CD4-positive, CD25-positive, alpha-beta regulatory T cell (primary cell): ENCODE measurements at regions not wholly inside any gene's neighbourhood (a gene's known extent, or its start where the extent isn't known, plus 50 kb on each side); places are given as distances from the start of the nearest gene placed in this dataset.

ENCODE experiments used
- ATAC-seq, 2 donors: fragments of 150-1000 bp; cut with Tn5 transposase; one replicate each; pipeline ENCODE4 v1.10.0; 2021; ENCODE audit warnings: low read depth in 2 of 2, moderate number of reproducible peaks in 2 of 2, moderate library complexity in 1 of 2
- DNase-seq, 3 donors: peaks; one replicate each; pipeline versions ENCODE4 v3.0.0 to v3.0.0-alpha.2; 2012 to 2022; ENCODE audit warnings: mixed read lengths in 1 of 3
- H3K27ac ChIP-seq: one replicate; pipeline ENCODE4 v1.7.0; 2013; ENCODE audit warnings: mild to moderate bottlenecking, low read length; ENCODE audit not compliant: insufficient read depth, poor library complexity, severe bottlenecking
- H3K27me3 ChIP-seq: one replicate; pipeline ENCODE4 v1.7.0; 2013; ENCODE audit warnings: low read length; ENCODE audit not compliant: control insufficient read depth, insufficient read depth
- H3K36me3 ChIP-seq: one replicate; pipeline ENCODE4 v1.7.0; 2013; ENCODE audit warnings: mild to moderate bottlenecking, low read length, moderate library complexity; ENCODE audit not compliant: control insufficient read depth, insufficient read depth
- H3K4me1 ChIP-seq: 2 replicates; pipeline ENCODE4 v1.7.0; 2013; ENCODE audit warnings: mild to moderate bottlenecking, low read length; ENCODE audit not compliant: insufficient read depth, control insufficient read depth, poor library complexity, severe bottlenecking
- H3K4me3 ChIP-seq: one replicate; pipeline ENCODE4 v1.7.0; 2013; ENCODE audit warnings: low read depth, mild to moderate bottlenecking, low read length, moderate library complexity
- H3K9me3 ChIP-seq, 2 experiments: 1 replicate in 1 of 2; 2 replicates in 1 of 2; pipeline ENCODE4 v1.7.0; 2013; ENCODE audit warnings: low read length in 2 of 2, mild to moderate bottlenecking in 1 of 2, moderate library complexity in 1 of 2; ENCODE audit not compliant: control insufficient read depth in 2 of 2
- H3K27ac Mint-ChIP-seq, 3 donors: one replicate each; pipeline ENCODE4 v1.8.0; 2020 to 2022; ENCODE audit warnings: mild to moderate bottlenecking in 3 of 3, mixed read lengths in 3 of 3, moderate library complexity in 2 of 3
- H3K27me3 Mint-ChIP-seq: one replicate; pipeline ENCODE4 v1.8.0; 2022; ENCODE audit warnings: mild to moderate bottlenecking, mixed read lengths
- H3K36me3 Mint-ChIP-seq: one replicate; pipeline ENCODE4 v1.8.0; 2020; ENCODE audit warnings: mixed read lengths
- H3K4me1 Mint-ChIP-seq, 4 donors: one replicate each; pipeline ENCODE4 v1.8.0; 2020 to 2022; ENCODE audit warnings: mixed read lengths in 4 of 4, mild to moderate bottlenecking in 1 of 4
- H3K4me3 Mint-ChIP-seq, 4 donors: one replicate each; pipeline ENCODE4 v1.8.0; 2020 to 2022; ENCODE audit warnings: mild to moderate bottlenecking in 4 of 4, mixed read lengths in 4 of 4, moderate library complexity in 3 of 4
- H3K9me3 Mint-ChIP-seq, 7 donors: one replicate each; pipeline ENCODE4 v1.8.0; 2020 to 2022; ENCODE audit warnings: mixed read lengths in 7 of 7, mild to moderate bottlenecking in 3 of 7, moderate library complexity in 2 of 7

- Histone ChIP-seq H3K9me3 (no peaks in the 10 kb centered on the region), H3K36me3 (no peaks in the 10 kb centered on the region), H3K27me3 (no peaks in the 10 kb centered on the region), H3K4me1 (no peaks in the 10 kb centered on the region), H3K4me3 (no peak overlapping the region), H3K27ac (no peak overlapping the region)
- Mint-ChIP-seq H3K9me3 (peaks cover 1 to 15% (median 5%) of the 10 kb centered on the region in 7 donors), H3K4me3 (no peak overlapping the region), H3K27me3 (no peaks in the 10 kb centered on the region), H3K4me1 (no peaks in the 10 kb centered on the region), H3K27ac (no peak overlapping the region), H3K36me3 (no peaks in the 10 kb centered on the region)
- DNase-seq (no peak), ATAC-seq (no peak)
Observed at GRCh38 chr2:146131048-146131447, 1611.1 kb upstream of the ZEB2 start.

GRCh38 chr2:146130290-146130689, 1610.4 kb upstream of the ZEB2 start:
- Mint-ChIP-seq H3K27ac (no peak overlapping the region), H3K9me3 (peaks cover 1 to 15% (median 5%) of the 10 kb centered on the region in 7 donors), H3K27me3 (no peaks in the 10 kb centered on the region), H3K4me3 (no peak overlapping the region), H3K36me3 (no peaks in the 10 kb centered on the region), H3K4me1 (no peaks in the 10 kb centered on the region)
- no peak overlapping the region for H3K27ac ChIP-seq
- ATAC-seq, result no peak
- no peaks in the 10 kb centered on the region for H3K9me3 ChIP-seq
- no peak overlapping the region for H3K4me3 ChIP-seq
- no peaks in the 10 kb centered on the region for H3K4me1 ChIP-seq
- no peaks in the 10 kb centered on the region for H3K27me3 ChIP-seq
- no peak for DNase-seq
- no peaks in the 10 kb centered on the region for H3K36me3 ChIP-seq

GRCh38 chr2:146129231-146129630, 1609.3 kb upstream of the ZEB2 start:
- ATAC-seq, result no peak
- Mint-ChIP-seq H3K27ac (no peak overlapping the region), H3K9me3 (peaks cover 1 to 15% (median 5%) of the 10 kb centered on the region in 7 donors)

GRCh38 chr2:146128216-146128615, 1608.3 kb upstream of the ZEB2 start:
- H3K27ac Mint-ChIP-seq, result no peak overlapping the region
- H3K9me3 Mint-ChIP-seq, result peaks cover 1 to 15% (median 6%) of the 10 kb centered on the region in 7 donors
- Histone ChIP-seq H3K9me3 (no peaks in the 10 kb centered on the region), H3K36me3 (no peaks in the 10 kb centered on the region), H3K27me3 (no peaks in the 10 kb centered on the region), H3K4me1 (no peaks in the 10 kb centered on the region), H3K4me3 (no peak overlapping the region), H3K27ac (no peak overlapping the region)
- no peak for DNase-seq
- H3K4me1 Mint-ChIP-seq, result no peaks in the 10 kb centered on the region
- no peaks in the 10 kb centered on the region for H3K36me3 Mint-ChIP-seq
- no peaks in the 10 kb centered on the region for H3K27me3 Mint-ChIP-seq
- ATAC-seq, result no peak
- H3K4me3 Mint-ChIP-seq, result no peak overlapping the region

More at GRCh38 chr2:146129231-146129630, 1609.3 kb upstream of the ZEB2 start:
- no peaks in the 10 kb centered on the region for H3K36me3 Mint-ChIP-seq
- no peaks in the 10 kb centered on the region for H3K9me3 ChIP-seq
- no peaks in the 10 kb centered on the region for H3K27me3 Mint-ChIP-seq
- no peaks in the 10 kb centered on the region for H3K4me1 Mint-ChIP-seq
- no peaks in the 10 kb centered on the region for H3K27me3 ChIP-seq
- no peak for DNase-seq
- H3K27ac ChIP-seq, result no peak overlapping the region
- peak overlapping the region in 1 of 4 donors; percentile 47 for H3K4me3 Mint-ChIP-seq
- no peaks in the 10 kb centered on the region for H3K36me3 ChIP-seq
- H3K4me1 ChIP-seq, result no peaks in the 10 kb centered on the region
- no peak overlapping the region for H3K4me3 ChIP-seq

- peaks cover 0 to 12% (median 2%) of the 10 kb centered on the region in 7 donors for H3K9me3 Mint-ChIP-seq
- no peaks in the 10 kb centered on the region for H3K27me3 ChIP-seq
- H3K27ac ChIP-seq, result no peak overlapping the region
- H3K9me3 ChIP-seq, result no peaks in the 10 kb centered on the region
- H3K36me3 ChIP-seq, result no peaks in the 10 kb centered on the region
- H3K4me3 Mint-ChIP-seq, result no peak overlapping the region
- H3K4me1 Mint-ChIP-seq, result no peaks in the 10 kb centered on the region
- no peaks in the 10 kb centered on the region for H3K4me1 ChIP-seq
- DNase-seq, result no peak
- ATAC-seq, result no peak
- H3K4me3 ChIP-seq, result no peak overlapping the region
- no peak overlapping the region for H3K27ac Mint-ChIP-seq
- no peaks in the 10 kb centered on the region for H3K27me3 Mint-ChIP-seq
- no peaks in the 10 kb centered on the region for H3K36me3 Mint-ChIP-seq
Observed at GRCh38 chr2:146125551-146125950, 1605.6 kb upstream of the ZEB2 start.

- DNase-seq, result no peak
Observed at GRCh38 chr2:146124741-146125140, 1604.8 kb upstream of the ZEB2 start.

GRCh38 chr2:146123714-146124113, 1603.8 kb upstream of the ZEB2 start:
- Mint-ChIP-seq H3K4me3 (no peak overlapping the region), H3K27me3 (no peaks in the 10 kb centered on the region), H3K27ac (no peak overlapping the region), H3K9me3 (peaks cover 0 to 9% (median 1%) of the 10 kb centered on the region in 7 donors), H3K36me3 (no peaks in the 10 kb centered on the region), H3K4me1 (no peaks in the 10 kb centered on the region)
- Histone ChIP-seq H3K36me3 (no peaks in the 10 kb centered on the region), H3K9me3 (no peaks in the 10 kb centered on the region), H3K27me3 (no peaks in the 10 kb centered on the region), H3K4me3 (no peak overlapping the region), H3K27ac (no peak overlapping the region), H3K4me1 (no peaks in the 10 kb centered on the region)
- no peak for DNase-seq
- ATAC-seq, result no peak

More at GRCh38 chr2:146124741-146125140, 1604.8 kb upstream of the ZEB2 start:
- Histone ChIP-seq H3K9me3 (no peaks in the 10 kb centered on the region), H3K4me1 (no peaks in the 10 kb centered on the region), H3K36me3 (no peaks in the 10 kb centered on the region), H3K4me3 (no peak overlapping the region), H3K27ac (no peak overlapping the region), H3K27me3 (no peaks in the 10 kb centered on the region)
- no peaks in the 10 kb centered on the region for H3K36me3 Mint-ChIP-seq
- ATAC-seq, result no peak
- H3K4me3 Mint-ChIP-seq, result no peak overlapping the region
- H3K9me3 Mint-ChIP-seq, result peaks cover 0 to 12% (median 2%) of the 10 kb centered on the region in 7 donors
- H3K27ac Mint-ChIP-seq, result no peak overlapping the region
- no peaks in the 10 kb centered on the region for H3K27me3 Mint-ChIP-seq
- no peaks in the 10 kb centered on the region for H3K4me1 Mint-ChIP-seq

- Mint-ChIP-seq H3K27me3 (no peaks in the 10 kb centered on the region), H3K36me3 (no peaks in the 10 kb centered on the region), H3K4me3 (no peak overlapping the region), H3K4me1 (no peaks in the 10 kb centered on the region), H3K27ac (no peak overlapping the region), H3K9me3 (peaks cover 0 to 9% (median 0%) of the 10 kb centered on the region in 7 donors)
- Histone ChIP-seq H3K4me3 (no peak overlapping the region), H3K27me3 (no peaks in the 10 kb centered on the region), H3K36me3 (no peaks in the 10 kb centered on the region), H3K9me3 (no peaks in the 10 kb centered on the region), H3K27ac (no peak overlapping the region), H3K4me1 (no peaks in the 10 kb centered on the region)
- DNase-seq, result no peak
- ATAC-seq, result no peak
Observed at GRCh38 chr2:146123256-146123655, 1603.3 kb upstream of the ZEB2 start.
